ENCODE measurements at regions not wholly inside any gene's neighbourhood (a gene's known extent, or its start where the extent isn't known, plus 50 kb on each side); places are given as distances from the start of the nearest gene placed in this dataset.

DNA sequence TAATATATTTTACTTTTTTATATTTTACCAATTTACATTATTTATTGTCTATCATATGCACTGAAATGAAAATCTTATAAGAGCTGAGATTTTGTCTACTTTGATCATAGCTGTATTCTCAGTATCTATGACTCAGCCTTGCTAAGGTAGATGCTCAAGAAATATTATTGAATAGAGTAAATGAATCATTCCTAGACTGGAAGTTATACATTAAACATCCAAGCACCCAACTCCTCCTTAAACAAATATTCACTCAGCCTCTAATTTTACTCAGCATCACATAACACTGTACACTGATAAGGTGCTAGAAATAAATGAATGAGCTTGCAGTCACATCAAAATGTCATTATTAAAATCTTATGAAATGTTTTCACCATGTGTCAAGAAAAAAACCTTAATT is 1424.9 kb downstream of the LRFN5 start:
- TF ChIP-seq, protein P1, sequence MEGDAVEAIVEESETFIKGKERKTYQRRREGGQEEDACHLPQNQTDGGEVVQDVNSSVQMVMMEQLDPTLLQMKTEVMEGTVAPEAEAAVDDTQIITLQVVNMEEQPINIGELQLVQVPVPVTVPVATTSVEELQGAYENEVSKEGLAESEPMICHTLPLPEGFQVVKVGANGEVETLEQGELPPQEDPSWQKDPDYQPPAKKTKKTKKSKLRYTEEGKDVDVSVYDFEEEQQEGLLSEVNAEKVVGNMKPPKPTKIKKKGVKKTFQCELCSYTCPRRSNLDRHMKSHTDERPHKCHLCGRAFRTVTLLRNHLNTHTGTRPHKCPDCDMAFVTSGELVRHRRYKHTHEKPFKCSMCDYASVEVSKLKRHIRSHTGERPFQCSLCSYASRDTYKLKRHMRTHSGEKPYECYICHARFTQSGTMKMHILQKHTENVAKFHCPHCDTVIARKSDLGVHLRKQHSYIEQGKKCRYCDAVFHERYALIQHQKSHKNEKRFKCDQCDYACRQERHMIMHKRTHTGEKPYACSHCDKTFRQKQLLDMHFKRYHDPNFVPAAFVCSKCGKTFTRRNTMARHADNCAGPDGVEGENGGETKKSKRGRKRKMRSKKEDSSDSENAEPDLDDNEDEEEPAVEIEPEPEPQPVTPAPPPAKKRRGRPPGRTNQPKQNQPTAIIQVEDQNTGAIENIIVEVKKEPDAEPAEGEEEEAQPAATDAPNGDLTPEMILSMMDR (conservative IDR thresholded peaks at IDR 0.05; ENCODE audit: low read depth, low read length) = no peak
- no peak for TF ChIP-seq EZH2 (IDR thresholded peaks at IDR 0.05; ENCODE audit: low read length, unreplicated experiment)
- TF ChIP-seq EZH2phosphoT487 (IDR thresholded peaks at IDR 0.05; ENCODE audit: borderline replicate concordance, low read length) = no peak

All from PC-3 (cell line).